NB4 (cell line): ENCODE measurements at regions not wholly inside any gene's neighbourhood (a gene's known extent, or its start where the extent isn't known, plus 50 kb on each side); places are given as distances from the start of the nearest gene placed in this dataset.

Experiments used
- DNase-seq: peaks from one replicate; pipeline ENCODE4 v3.0.0; 2010; ENCODE audit warnings: low read depth
- H3K4me3 ChIP-seq: one replicate; pipeline ENCODE4 v1.5.1; 2011; ENCODE audit warnings: mild to moderate bottlenecking, low read depth, low read length, moderate library complexity
- MYC ChIP-seq: IDR thresholded peaks from 2 replicates; pipeline ENCODE4 v1.6.1; 2011; ENCODE audit warnings: low read depth, low read length
- POLR2A ChIP-seq: IDR thresholded peaks from 2 replicates; pipeline ENCODE4 v1.6.1; 2011; ENCODE audit warnings: mild to moderate bottlenecking; ENCODE audit not compliant: insufficient read length; ENCODE audit errors: extremely low read depth
- TF ChIP-seq, protein P1 (sequence below): IDR thresholded peaks from 2 replicates; pipeline ENCODE4 v1.6.1; 2011; ENCODE audit warnings: low read depth, low read length
- TF ChIP-seq, protein P2 (sequence below): IDR thresholded peaks from one replicate; pipeline ENCODE4 v1.5.1; 2012; ENCODE audit warnings: low read depth, low read length

DNA sequence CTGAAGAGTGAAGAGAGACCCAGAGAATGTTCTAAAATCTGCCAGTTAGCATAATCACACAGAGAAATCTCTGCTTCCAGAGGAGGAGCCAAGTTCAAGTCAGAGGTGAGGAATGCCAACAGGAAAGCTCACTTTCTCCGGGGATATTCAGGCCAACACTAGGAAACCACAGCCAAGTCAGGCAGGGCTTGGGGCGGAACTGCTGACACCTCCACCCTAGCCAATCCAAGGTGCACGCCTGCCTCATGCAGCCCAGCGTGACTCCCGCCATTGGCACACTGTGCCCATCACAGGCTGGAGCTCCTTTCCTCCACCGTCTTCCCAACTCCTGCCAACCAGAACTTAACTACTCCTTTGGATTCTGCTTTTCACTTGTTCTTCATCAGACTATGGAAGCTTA, 374.3 kb upstream of the CCDC196 start:
- no peak for DNase-seq
- no peak overlapping the region for H3K4me3 ChIP-seq
- TF ChIP-seq MYC (no peak), POLR2A (no peak)
- TF ChIP-seq, protein P1, sequence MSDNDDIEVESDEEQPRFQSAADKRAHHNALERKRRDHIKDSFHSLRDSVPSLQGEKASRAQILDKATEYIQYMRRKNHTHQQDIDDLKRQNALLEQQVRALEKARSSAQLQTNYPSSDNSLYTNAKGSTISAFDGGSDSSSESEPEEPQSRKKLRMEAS = no peak
- TF ChIP-seq, protein P2, sequence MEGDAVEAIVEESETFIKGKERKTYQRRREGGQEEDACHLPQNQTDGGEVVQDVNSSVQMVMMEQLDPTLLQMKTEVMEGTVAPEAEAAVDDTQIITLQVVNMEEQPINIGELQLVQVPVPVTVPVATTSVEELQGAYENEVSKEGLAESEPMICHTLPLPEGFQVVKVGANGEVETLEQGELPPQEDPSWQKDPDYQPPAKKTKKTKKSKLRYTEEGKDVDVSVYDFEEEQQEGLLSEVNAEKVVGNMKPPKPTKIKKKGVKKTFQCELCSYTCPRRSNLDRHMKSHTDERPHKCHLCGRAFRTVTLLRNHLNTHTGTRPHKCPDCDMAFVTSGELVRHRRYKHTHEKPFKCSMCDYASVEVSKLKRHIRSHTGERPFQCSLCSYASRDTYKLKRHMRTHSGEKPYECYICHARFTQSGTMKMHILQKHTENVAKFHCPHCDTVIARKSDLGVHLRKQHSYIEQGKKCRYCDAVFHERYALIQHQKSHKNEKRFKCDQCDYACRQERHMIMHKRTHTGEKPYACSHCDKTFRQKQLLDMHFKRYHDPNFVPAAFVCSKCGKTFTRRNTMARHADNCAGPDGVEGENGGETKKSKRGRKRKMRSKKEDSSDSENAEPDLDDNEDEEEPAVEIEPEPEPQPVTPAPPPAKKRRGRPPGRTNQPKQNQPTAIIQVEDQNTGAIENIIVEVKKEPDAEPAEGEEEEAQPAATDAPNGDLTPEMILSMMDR = no peak

DNA sequence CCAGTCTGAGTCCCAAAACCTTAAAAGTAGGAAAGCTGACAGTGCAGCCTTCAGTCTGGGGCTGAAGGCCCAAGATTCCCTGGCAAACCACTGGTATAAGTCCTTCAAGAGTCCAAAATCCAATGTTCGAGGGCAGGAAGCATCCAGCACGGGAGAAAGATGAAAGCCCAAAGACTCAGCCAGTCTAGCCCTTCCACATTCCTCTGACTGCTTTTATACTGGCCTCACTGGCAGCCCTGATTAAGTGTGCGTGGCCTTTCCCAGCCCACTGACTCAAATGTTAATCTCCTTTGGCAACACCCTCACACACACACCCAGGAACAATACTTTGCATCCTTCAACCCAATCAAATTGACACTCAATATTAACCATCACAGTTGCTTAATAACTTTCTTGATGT, 372.1 kb upstream of the CCDC196 start:
- no peak overlapping the region for H3K4me3 ChIP-seq
- no peak for DNase-seq
- TF ChIP-seq, protein P1 = no peak
- TF ChIP-seq MYC (no peak), POLR2A (no peak)
- TF ChIP-seq, protein P2 = no peak

DNA sequence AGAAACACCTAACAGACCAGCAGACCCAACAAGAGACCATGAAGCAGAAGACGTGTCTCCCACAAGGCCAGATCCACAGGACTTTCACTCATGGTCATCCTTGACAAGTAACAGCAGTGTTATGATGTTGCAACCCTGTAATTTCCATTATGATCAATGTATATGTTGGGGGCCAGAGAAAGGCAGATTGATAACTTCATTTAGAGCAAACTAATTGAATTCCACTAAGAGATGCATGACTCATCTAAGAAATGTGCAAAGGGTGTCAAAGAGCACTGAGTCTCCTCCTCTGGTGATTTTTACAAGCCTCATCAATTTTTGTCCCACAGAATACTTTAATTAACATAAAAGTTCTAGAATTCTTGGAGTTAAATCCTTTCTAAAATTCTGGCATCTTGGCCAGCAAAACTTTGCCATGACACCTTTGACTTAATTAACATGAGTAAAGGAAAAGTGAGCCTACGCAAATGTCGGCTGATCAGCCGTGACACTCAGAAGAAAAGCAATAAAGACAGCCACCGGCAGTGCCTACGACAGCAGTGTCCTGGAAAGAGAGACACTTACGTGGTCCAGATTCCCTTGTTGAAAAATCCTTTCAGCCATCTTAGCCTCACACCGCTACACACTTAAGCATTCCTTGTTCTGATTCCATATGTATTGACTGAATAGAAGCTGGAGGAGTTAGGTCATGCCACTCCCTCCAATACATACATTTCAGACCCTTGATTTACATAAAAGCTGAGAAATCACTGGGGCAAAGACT, 370.2 kb upstream of the CCDC196 start:
- TF ChIP-seq POLR2A = no peak
- no peak for TF ChIP-seq MYC
- TF ChIP-seq, protein P2 = no peak
- TF ChIP-seq, protein P1 = no peak

DNA sequence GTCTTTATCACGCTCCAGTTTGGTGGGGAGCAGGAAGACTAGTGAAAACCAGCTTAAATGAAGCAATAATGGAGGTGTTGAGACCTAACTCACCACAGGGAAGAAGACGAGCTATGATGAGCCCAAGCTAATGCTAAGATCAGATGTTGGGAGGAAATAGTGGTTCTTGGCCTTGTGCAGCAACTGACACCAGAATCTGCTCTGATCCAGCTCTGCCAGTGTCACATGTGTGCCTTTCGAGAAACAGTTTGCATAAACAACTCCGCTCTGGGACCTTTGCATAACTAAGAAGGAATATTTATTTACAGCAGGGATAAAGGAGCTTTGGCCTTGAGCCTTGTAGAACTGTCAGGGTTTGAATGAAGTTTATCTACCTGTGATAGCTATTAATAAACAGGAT, 369.4 kb upstream of the CCDC196 start:
- DNase-seq = no peak
- H3K4me3 ChIP-seq = no peak overlapping the region
- TF ChIP-seq, protein P1 = no peak
- TF ChIP-seq, protein P2 = no peak
- TF ChIP-seq MYC (no peak), POLR2A (no peak)

More for the DNA sequence above, 370.2 kb upstream of the CCDC196 start:
- no peak overlapping the region for H3K4me3 ChIP-seq
- DNase-seq = no peak

DNA sequence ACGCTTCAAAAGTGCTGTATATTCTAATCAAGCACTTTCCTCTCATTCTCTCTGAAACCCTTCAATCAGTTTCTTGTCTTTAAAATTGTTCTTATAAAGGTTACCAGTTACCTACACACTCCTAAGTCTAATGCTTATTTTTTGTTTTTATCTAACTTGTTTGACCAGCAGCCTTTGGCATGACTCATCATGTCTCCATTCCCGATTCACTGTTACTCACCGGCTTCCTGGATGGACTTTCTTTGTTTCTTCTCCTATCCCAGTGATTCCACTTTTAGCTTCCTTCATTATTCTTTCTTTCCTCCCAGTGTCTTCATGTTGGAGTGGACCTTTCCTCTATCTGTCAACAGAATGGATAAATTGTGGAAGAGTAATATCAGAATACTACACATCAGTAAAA, 368.6 kb upstream of the CCDC196 start:
- no peak overlapping the region for H3K4me3 ChIP-seq
- DNase-seq = no peak
- TF ChIP-seq, protein P1 = no peak
- TF ChIP-seq POLR2A (no peak), MYC (no peak)
- TF ChIP-seq, protein P2 = no peak
